GM21737 (cell line): ENCODE measurements at regions not wholly inside any gene's neighbourhood (a gene's known extent, or its start where the extent isn't known, plus 50 kb on each side); places are given as distances from the start of the nearest gene placed in this dataset.
"Not testable (repeated sequence)": the region's sequence is repeated elsewhere in the genome, so short reads cannot be mapped to it uniquely, and the experiment has no call there.

Source experiments
- ATAC-seq: cut with Tn5 transposase; IDR thresholded peaks from one replicate; pipeline ENCODE4 v1.9.1; 2021; ENCODE audit warnings: mild to moderate bottlenecking, moderate library complexity; ENCODE audit not compliant: unreplicated experiment

GRCh38 chr7:68754414-68754813 is 843.9 kb upstream of the AUTS2 start:
- ATAC-seq, result no peak

- no peak for ATAC-seq
These were observed 841.2 kb upstream of the AUTS2 start for GRCh38 chr7:68756986-68757495.

GRCh38 chr7:68760556-68760955 is 837.7 kb upstream of the AUTS2 start:
- ATAC-seq, result no peak

- no peak for ATAC-seq
These were observed 830.8 kb upstream of the AUTS2 start for GRCh38 chr7:68767462-68767861.

GRCh38 chr7:68770649-68771048 is 827.6 kb upstream of the AUTS2 start:
- no peak for ATAC-seq

- no peak for ATAC-seq
These were observed 821.9 kb upstream of the AUTS2 start for GRCh38 chr7:68776326-68776725.

- no peak for ATAC-seq
These were observed 814.6 kb upstream of the AUTS2 start for GRCh38 chr7:68783684-68784083.

GRCh38 chr7:68785036-68785435 is 813.2 kb upstream of the AUTS2 start:
- no peak for ATAC-seq

GRCh38 chr7:68787566-68787965 is 810.7 kb upstream of the AUTS2 start:
- ATAC-seq, result no peak

GRCh38 chr7:68788529-68788928 is 809.7 kb upstream of the AUTS2 start:
- ATAC-seq, result not testable (repeated sequence)

GRCh38 chr7:68789597-68789996 is 808.7 kb upstream of the AUTS2 start:
- no peak for ATAC-seq

- no peak for ATAC-seq
These were observed 805.9 kb upstream of the AUTS2 start for GRCh38 chr7:68792351-68792750.

GRCh38 chr7:68793513-68793912 is 804.8 kb upstream of the AUTS2 start:
- no peak for ATAC-seq

- ATAC-seq, result no peak
These were observed 798.0 kb upstream of the AUTS2 start for GRCh38 chr7:68800316-68800715.

GRCh38 chr7:68805159-68805558 is 793.1 kb upstream of the AUTS2 start:
- no peak for ATAC-seq

GRCh38 chr7:68807666-68808065 is 790.6 kb upstream of the AUTS2 start:
- no peak for ATAC-seq

- no peak for ATAC-seq
These were observed 784.7 kb upstream of the AUTS2 start for GRCh38 chr7:68813551-68814080.

- no peak for ATAC-seq
These were observed 781.8 kb upstream of the AUTS2 start for GRCh38 chr7:68816491-68816890.

- no peak for ATAC-seq
These were observed 778.0 kb upstream of the AUTS2 start for GRCh38 chr7:68820321-68820720.

- ATAC-seq, result no peak
These were observed 776.4 kb upstream of the AUTS2 start for GRCh38 chr7:68821846-68822245.

- no peak for ATAC-seq
These were observed 774.1 kb upstream of the AUTS2 start for GRCh38 chr7:68823996-68824780.

GRCh38 chr7:68828575-68828974 is 769.7 kb upstream of the AUTS2 start:
- no peak for ATAC-seq

- no peak for ATAC-seq
These were observed 764.9 kb upstream of the AUTS2 start for GRCh38 chr7:68833422-68833821.
